ENCODE measurements at regions not wholly inside any gene's neighbourhood (a gene's known extent, or its start where the extent isn't known, plus 50 kb on each side); places are given as distances from the start of the nearest gene placed in this dataset.
"Not testable (repeated sequence)": the region's sequence is repeated elsewhere in the genome, so short reads cannot be mapped to it uniquely, and the experiment has no call there.

DNA sequence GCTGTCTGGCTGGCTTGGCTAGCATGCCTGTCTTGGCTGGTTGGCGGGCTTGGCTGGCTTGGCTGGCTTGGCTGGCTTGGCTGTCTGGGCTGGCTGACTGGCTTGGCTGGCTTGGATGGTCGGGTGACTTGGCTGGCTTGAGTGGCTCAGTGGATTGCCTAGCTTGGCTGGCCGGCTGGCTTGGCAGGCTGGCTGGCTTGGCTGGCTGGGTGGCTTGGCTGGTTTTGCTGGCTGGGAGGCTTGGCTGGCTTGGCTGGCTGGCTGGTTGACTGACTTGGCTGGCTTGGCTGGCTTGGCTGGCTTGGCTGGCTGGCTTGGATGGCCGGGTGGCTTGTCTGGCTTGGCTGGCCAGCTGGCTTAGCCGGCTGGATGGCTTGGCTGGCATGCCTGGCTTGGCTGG, 2828.4 kb downstream of the RPIA start:
- DNase-seq = not testable (repeated sequence)

DNA sequence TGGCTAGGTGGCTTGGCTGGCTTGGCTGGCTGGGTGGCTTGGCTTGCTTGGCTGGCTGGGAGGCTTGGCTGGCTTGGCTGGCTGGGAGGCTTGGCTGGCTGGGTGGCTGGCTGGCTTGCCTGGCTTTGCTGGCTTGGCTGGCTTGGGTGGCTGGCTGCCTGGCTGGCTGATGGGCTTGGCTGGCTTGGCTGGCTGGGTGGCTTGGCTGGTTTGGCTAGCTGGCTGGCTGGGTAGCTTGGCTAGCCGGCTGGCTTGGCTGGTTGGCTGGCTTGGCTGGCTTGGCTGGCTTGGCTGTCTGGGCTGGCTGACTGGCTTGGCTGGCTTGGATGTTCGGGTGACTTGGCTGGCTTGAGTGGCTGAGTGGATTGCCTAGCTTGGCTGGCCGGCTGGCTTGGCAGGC, 2829.1 kb downstream of the RPIA start:
- H3K4me1 ChIP-seq; H3K36me3 ChIP-seq; intact Hi-C loops (cut with micrococcal nuclease); H3K27me3 ChIP-seq (ENCODE audit: low read depth); H3K27ac ChIP-seq (replicated peaks); DNase-seq; H3K9me3 ChIP-seq (replicated peaks); H3K4me3 ChIP-seq: not testable (repeated sequence)

More for the DNA sequence above, 2828.4 kb downstream of the RPIA start:
- H3K9me3 ChIP-seq (replicated peaks); H3K27me3 ChIP-seq (ENCODE audit: low read depth); H3K4me1 ChIP-seq; H3K4me3 ChIP-seq; H3K27ac ChIP-seq (replicated peaks); intact Hi-C loops (cut with micrococcal nuclease); H3K36me3 ChIP-seq: not testable (repeated sequence)

DNA sequence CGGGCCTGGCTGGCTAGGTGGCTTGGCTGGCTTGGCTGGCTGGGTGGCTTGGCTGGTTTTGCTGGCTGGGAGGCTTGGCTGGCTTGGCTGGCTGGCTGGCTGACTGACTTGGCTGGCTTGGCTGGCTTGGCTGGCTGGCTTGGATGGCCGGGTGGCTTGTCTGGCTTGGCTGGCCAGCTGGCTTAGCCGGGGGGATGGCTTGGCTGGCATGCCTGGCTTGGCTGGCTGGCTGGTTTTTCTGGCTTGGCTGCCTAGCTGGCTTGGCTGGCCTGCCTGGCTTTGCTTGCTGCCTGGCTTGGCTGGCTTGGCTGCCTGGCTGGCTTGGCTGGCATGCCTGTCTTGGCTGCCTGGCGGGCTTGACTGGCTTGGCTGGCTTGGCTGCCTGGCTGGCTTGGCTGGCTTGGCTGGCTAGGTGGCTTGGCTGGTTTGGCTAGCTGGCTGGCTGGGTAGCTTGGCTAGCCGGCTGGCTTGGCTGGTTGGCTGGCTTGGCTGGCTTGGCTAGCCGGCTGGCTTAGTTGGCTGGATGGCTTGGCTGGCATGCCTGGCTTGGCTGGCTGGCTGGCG, 2829.6 kb downstream of the RPIA start:
- H3K36me3 ChIP-seq; H3K27me3 ChIP-seq (ENCODE audit: low read depth); H3K9me3 ChIP-seq (replicated peaks); H3K4me1 ChIP-seq; intact Hi-C loops (cut with micrococcal nuclease); DNase-seq; H3K4me3 ChIP-seq; H3K27ac ChIP-seq (replicated peaks): not testable (repeated sequence)

DNA sequence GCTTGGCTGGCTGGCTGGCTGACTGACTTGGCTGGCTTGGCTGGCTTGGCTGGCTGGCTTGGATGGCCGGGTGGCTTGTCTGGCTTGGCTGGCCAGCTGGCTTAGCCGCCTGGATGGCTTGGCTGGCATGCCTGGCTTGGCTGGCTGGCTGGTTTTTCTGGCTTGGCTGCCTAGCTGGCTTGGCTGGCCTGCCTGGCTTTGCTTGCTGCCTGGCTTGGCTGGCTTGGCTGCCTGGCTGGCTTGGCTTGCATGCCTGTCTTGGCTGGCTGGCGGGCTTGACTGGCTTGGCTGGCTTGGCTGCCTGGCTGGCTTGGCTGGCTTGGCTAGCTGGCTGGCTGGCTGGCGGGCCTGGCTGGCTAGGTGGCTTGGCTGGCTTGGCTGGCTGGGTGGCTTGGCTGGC, 2830.5 kb downstream of the RPIA start:
- H3K9me3 ChIP-seq (replicated peaks); H3K27ac ChIP-seq (replicated peaks); H3K4me1 ChIP-seq; H3K36me3 ChIP-seq; H3K27me3 ChIP-seq (ENCODE audit: low read depth); intact Hi-C loops (cut with micrococcal nuclease); DNase-seq; H3K4me3 ChIP-seq: not testable (repeated sequence)

DNA sequence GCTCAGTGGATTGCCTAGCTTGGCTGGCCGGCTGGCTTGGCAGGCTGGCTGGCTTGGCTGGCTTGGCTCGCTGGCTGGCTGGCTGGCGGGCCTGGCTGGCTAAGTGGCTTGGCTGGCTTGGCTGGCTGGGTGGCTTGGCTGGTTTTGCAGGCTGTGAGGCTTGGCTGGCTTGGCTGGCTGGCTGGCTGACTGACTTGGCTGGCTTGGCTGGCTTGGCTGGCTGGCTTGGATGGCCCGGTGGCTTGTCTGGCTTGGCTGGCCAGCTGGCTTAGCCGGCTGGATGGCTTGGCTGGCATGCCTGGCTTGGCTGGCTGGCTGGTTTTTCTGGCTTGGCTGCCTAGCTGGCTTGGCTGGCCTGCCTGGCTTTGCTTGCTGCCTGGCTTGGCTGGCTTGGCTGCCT, 2831.4 kb downstream of the RPIA start:
- intact Hi-C loops (cut with micrococcal nuclease); H3K9me3 ChIP-seq (replicated peaks); H3K4me3 ChIP-seq; H3K36me3 ChIP-seq; DNase-seq; H3K27ac ChIP-seq (replicated peaks); H3K4me1 ChIP-seq; H3K27me3 ChIP-seq (ENCODE audit: low read depth): not testable (repeated sequence)

DNA sequence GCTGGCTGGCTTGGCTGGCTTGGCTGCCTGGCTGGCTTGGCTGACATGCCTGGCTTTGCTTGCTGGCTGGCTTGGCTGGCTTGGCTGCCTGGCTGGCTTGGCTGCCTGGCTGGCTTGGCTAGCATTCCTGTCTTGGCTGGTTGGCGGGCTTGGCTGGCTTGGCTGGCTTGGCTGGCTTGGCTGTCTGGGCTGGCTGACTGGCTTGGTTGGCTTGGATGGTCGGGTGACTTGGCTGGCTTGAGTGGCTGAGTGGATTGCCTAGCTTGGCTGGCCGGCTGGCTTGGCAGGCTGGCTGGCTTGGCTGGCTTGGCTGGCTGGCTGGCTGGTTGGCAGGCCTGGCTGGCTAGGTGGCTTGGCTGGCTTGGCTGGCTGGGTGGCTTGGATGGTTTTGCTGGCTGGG, 2832.3 kb downstream of the RPIA start:
- DNase-seq; intact Hi-C loops (cut with micrococcal nuclease); H3K27me3 ChIP-seq (ENCODE audit: low read depth); H3K4me1 ChIP-seq; H3K27ac ChIP-seq (replicated peaks); H3K9me3 ChIP-seq (replicated peaks); H3K4me3 ChIP-seq; H3K36me3 ChIP-seq: not testable (repeated sequence)

DNA sequence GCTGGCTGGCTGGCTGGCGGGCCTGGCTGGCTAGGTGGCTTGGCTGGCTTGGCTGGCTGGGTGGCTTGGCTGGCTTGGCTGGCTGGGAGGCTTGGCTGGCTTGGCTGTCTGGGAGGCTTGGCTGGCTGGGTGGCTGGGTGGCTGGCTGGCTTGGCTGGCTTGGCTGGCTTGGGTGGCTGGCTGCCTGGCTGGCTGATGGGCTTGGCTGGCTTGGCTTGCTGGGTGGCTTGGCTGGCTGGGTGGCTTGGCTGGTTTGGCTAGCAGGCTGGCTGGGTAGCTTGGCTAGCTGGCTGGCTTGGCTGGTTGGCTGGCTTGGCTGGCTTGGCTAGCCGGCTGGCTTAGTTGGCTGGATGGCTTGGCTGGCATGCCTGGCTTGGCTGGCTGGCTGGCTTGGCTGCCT, 2834.1 kb downstream of the RPIA start:
- H3K27me3 ChIP-seq (ENCODE audit: low read depth); H3K36me3 ChIP-seq; intact Hi-C loops (cut with micrococcal nuclease); DNase-seq; H3K4me1 ChIP-seq; H3K4me3 ChIP-seq; H3K27ac ChIP-seq (replicated peaks); H3K9me3 ChIP-seq (replicated peaks): not testable (repeated sequence)

DNA sequence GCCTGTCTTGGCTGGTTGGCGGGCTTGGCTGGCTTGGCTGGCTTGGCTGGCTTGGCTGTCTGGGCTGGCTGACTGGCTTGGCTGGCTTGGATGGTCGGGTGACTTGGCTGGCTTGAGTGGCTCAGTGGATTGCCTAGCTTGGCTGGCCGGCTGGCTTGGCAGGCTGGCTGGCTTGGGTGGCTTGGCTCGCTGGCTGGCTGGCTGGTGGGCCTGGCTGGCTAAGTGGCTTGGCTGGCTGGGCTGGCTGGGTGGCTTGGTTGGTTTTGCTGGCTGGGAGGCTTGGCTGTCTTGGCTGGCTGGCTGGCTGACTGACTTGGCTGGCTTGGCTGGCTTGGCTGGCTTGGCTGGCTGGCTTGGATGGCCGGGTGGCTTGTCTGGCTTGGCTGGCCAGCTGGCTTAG, 2834.6 kb downstream of the RPIA start:
- DNase-seq; H3K9me3 ChIP-seq (replicated peaks); H3K4me3 ChIP-seq; intact Hi-C loops (cut with micrococcal nuclease); H3K4me1 ChIP-seq; H3K27me3 ChIP-seq (ENCODE audit: low read depth); H3K27ac ChIP-seq (replicated peaks); H3K36me3 ChIP-seq: not testable (repeated sequence)

DNA sequence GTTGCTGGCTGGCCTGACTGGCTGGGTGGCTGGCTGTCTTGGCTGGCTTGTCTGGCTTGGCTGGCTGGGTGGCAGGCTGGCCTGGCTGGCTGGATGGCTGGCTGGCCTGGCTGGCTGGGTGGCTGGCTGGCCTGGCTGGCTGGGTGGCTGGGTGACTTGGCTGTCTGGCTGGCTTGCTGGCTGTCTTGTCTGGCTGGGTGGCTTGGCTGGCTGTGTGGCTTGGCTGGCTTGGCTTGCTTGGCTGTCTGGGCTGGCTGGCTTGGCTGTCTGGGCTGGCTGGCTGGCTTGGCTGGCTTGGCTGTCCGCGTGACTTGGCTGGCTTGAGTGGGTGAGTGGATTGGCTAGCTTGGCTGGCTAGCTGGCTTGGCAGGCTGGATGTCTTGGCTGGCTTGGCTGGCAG, 2835.6 kb downstream of the RPIA start:
- H3K27ac ChIP-seq (replicated peaks); H3K36me3 ChIP-seq; H3K4me3 ChIP-seq; intact Hi-C loops (cut with micrococcal nuclease); H3K4me1 ChIP-seq; H3K27me3 ChIP-seq (ENCODE audit: low read depth); H3K9me3 ChIP-seq (replicated peaks); DNase-seq: not testable (repeated sequence)

DNA sequence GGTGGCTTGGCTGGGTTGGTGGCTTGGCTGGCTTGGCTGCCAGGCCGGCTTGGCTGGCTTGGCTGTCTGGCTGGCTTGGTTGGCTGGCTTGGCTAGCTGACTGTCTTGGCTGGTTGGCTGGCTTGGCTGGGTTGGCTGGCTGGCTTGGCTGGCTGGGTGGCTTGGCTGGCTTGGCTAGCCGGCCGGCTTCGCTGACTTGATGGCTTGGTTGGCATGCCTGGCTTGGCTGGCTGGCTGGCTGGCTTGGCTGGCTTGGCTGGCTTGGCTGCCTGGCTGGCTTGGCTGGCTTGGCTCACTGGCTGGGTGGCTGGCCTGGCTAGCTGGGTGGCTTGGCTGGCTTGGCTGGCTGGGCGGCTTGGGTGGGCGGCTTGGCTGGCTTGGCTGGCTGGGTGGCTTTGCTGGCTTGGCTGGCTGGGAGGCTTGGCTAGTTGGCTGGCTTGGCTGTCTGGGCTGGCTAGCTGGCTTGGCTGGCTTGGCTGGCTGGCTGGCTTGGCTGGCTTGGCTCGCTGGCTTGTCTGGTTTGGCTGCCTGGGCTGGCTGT, 2836.1 kb downstream of the RPIA start:
- H3K4me1 ChIP-seq; H3K4me3 ChIP-seq; H3K9me3 ChIP-seq (replicated peaks); H3K27ac ChIP-seq (replicated peaks); H3K27me3 ChIP-seq (ENCODE audit: low read depth); DNase-seq; intact Hi-C loops (cut with micrococcal nuclease); H3K36me3 ChIP-seq: not testable (repeated sequence)

DNA sequence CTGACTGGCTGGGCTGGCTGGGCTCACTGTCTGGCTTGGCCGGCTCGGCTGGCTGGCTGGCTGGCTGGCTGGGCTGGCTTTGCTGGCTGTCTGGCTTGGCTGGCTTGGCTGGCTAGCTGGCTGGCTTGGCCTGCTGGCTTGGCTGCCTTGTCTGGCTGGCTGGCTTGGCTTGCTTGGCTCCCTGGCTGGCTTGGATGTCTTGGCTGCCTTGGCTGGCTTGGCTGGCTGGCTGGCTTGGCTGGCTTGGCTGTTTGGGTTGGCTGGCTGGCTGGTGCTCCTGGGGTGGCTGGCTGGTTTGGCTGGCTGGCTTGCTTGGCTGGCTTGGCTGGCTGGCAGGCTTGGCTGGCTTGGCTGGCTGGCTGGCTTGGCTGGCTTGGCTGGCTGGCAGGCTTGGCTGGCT, 2836.9 kb downstream of the RPIA start:
- DNase-seq; H3K4me3 ChIP-seq; H3K27ac ChIP-seq (replicated peaks); H3K27me3 ChIP-seq (ENCODE audit: low read depth); H3K4me1 ChIP-seq; H3K36me3 ChIP-seq; intact Hi-C loops (cut with micrococcal nuclease); H3K9me3 ChIP-seq (replicated peaks): not testable (repeated sequence)

DNA sequence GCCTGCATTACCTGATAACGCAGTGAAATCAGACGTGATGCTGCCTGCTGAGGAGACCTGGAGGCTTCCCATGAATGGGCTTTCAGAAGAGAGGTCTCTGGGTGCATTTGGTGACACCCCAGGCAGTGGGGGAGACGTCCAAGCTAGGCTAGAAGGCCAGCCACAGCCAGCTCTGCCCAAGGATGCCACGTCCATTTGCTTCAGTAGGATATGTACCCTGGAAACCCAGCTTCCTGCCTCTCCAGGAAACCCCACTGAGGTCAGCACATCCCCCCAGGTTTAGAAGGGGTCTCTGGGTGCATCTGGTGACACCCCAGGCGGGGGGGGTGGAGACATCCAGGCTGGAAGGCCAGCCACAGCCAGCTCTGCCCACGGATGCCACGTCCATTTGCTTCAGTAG, 2844.6 kb downstream of the RPIA start:
- intact Hi-C loops (cut with micrococcal nuclease); H3K9me3 ChIP-seq (replicated peaks); H3K27me3 ChIP-seq (ENCODE audit: low read depth); DNase-seq; H3K4me3 ChIP-seq; H3K4me1 ChIP-seq; H3K27ac ChIP-seq (replicated peaks); H3K36me3 ChIP-seq: not testable (repeated sequence)

DNA sequence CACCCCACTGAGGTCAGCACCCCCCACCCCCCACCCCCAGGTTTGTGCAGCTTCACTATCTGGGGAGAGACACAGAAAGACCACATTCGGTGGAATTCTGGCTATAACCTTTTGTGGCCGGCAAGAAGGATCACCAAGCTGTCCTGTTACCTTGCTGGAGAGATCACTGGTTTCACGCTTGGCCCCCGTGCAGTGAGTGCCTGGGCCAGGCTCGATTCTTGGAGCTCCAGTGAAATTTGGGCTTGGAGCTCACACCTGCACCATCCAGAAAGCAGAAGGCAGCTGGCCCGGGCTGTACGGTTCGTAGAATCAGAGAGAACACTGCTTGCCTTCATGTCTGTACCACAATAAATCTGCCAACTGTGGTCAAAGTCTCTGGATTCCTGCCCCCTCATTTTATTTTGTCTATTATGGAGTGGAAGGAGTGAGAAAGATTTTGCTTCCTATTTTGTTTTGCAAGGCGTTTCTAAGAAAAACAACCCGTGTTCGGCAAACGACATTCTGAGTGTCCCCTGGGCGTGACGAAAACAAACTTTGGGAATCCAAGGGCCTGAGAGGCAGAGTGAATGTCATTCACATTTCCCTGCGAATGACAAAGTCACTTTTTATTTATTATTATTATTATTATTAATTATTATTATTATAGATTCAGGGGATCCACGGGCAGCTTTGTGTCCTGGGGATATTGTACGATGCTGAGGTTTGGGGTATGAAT, 2845.2 kb downstream of the RPIA start:
- H3K4me1 ChIP-seq; DNase-seq; H3K27ac ChIP-seq (replicated peaks); H3K4me3 ChIP-seq; intact Hi-C loops (cut with micrococcal nuclease); H3K27me3 ChIP-seq (ENCODE audit: low read depth); H3K9me3 ChIP-seq (replicated peaks); H3K36me3 ChIP-seq: not testable (repeated sequence)

DNA sequence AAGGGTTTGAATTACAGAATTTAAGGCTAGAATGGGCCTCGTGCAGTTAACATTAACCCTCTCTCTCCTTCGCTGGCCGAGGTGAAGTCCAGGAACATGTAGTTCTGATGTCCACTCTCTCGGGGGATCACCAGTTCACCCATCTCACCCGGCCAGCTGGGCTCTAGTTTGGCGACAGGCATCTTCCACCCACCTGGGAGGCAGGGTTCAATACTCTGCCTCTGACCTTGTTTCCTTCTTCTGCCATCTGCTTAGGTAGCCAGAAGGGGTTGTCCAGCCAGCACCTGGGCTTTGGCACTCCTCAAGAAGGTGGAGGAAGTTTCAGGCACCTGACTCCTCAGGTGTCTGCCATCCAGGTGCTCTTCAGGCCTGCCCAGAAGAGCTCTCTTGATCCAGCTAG, 2857.8 kb downstream of the RPIA start:
- H3K27ac ChIP-seq (replicated peaks); H3K4me1 ChIP-seq; H3K27me3 ChIP-seq (ENCODE audit: low read depth); H3K36me3 ChIP-seq; H3K9me3 ChIP-seq (replicated peaks); intact Hi-C loops (cut with micrococcal nuclease); H3K4me3 ChIP-seq; DNase-seq: not testable (repeated sequence)
